ENCODE measurements at regions not wholly inside any gene's neighbourhood (a gene's known extent, or its start where the extent isn't known, plus 50 kb on each side); places are given as distances from the start of the nearest gene placed in this dataset.

- DNase-seq: no peak
Measured at GRCh38 chr2:59702026-59702425, 851.4 kb downstream of the BCL11A start.

GRCh38 chr2:59701271-59701994 lies 852.0 kb downstream of the BCL11A start:
- no peak for DNase-seq

- DNase-seq: no peak
Measured at GRCh38 chr2:59694176-59694575, 859.3 kb downstream of the BCL11A start.

GRCh38 chr2:59693231-59693959 lies 860.1 kb downstream of the BCL11A start:
- DNase-seq: no peak

GRCh38 chr2:59691518-59692190 lies 861.8 kb downstream of the BCL11A start:
- DNase-seq: no peak

GRCh38 chr2:59690849-59691248 lies 862.6 kb downstream of the BCL11A start:
- no peak for DNase-seq

GRCh38 chr2:59684771-59685166 lies 868.7 kb downstream of the BCL11A start:
- DNase-seq: no peak

- no peak for DNase-seq
Measured at GRCh38 chr2:59684116-59684770, 869.2 kb downstream of the BCL11A start.

GRCh38 chr2:59680863-59681262 lies 872.6 kb downstream of the BCL11A start:
- DNase-seq: no peak

GRCh38 chr2:59677158-59677557 lies 876.3 kb downstream of the BCL11A start:
- DNase-seq: no peak

- no peak for DNase-seq
Measured at GRCh38 chr2:59674100-59674499, 879.4 kb downstream of the BCL11A start.

- no peak for DNase-seq
Measured at GRCh38 chr2:59665021-59665420, 888.4 kb downstream of the BCL11A start.

- no peak for DNase-seq
Measured at GRCh38 chr2:59662127-59662861, 891.2 kb downstream of the BCL11A start.

- no peak for DNase-seq
Measured at GRCh38 chr2:59660262-59660661, 893.2 kb downstream of the BCL11A start.

- no peak for DNase-seq
Measured at GRCh38 chr2:59658906-59659635, 894.4 kb downstream of the BCL11A start.

- DNase-seq: no peak
Measured at GRCh38 chr2:59655809-59656208, 897.6 kb downstream of the BCL11A start.

GRCh38 chr2:59654710-59655109 lies 898.7 kb downstream of the BCL11A start:
- no peak for DNase-seq

GRCh38 chr2:59653164-59653563 lies 900.3 kb downstream of the BCL11A start:
- DNase-seq: no peak

GRCh38 chr2:59630789-59631188 lies 922.7 kb downstream of the BCL11A start:
- no peak for DNase-seq

GRCh38 chr2:59627599-59627998 lies 925.9 kb downstream of the BCL11A start:
- no peak for DNase-seq

GRCh38 chr2:59622599-59623308 lies 930.7 kb downstream of the BCL11A start:
- no peak for DNase-seq

All from stimulated activated CD4-positive, alpha-beta T cell treated with anti-CD3 and anti-CD28 coated beads, Interleukin-1b, Interleukin-23, amount 100 ng/mL, for 48 hours (primary cell).